IMR-90 (cell line): ENCODE measurements at regions not wholly inside any gene's neighbourhood (a gene's known extent, or its start where the extent isn't known, plus 50 kb on each side); places are given as distances from the start of the nearest gene placed in this dataset.

ENCODE experiments used
- ATAC-seq: fragments of 200-7000 bp; cut with Tn5 transposase; 2 replicates; pipeline ENCODE4 v1.9.1; 2020; ENCODE audit warnings: low read depth, mild to moderate bottlenecking, moderate library complexity
- BruUV-seq: library from RNA; stranded (reverse); fragments of 400-500 nt; replicated peaks from 2 replicates; lab custom pipeline; 2021; lab: Mats Ljungman, UMichigan
- CTCF ChIA-PET: fragments of 300-600 bp; formaldehyde crosslinking; extraction: SDS; loops from one replicate; lab custom pipeline; 2021; ENCODE audit warnings: antibody characterized with exemption; lab: Yijun Ruan, JAX
- POLR2A ChIA-PET: fragments of 300-600 bp; sonication (Branson Sonifier 250); formaldehyde crosslinking; loops from one replicate; lab custom pipeline; 2022; ENCODE audit warnings: antibody characterized with exemption; ENCODE audit not compliant: unreplicated experiment; lab: Charles Lee
- DNase-seq: peaks from one replicate; pipeline ENCODE4 v3.0.0; 2013
- H2AFZ ChIP-seq: replicated peaks from 2 replicates; pipeline ENCODE3; 2013; ENCODE audit warnings: low read length, mild to moderate bottlenecking; ENCODE audit not compliant: poor library complexity
- H2AK5ac ChIP-seq: 2 replicates; pipeline ENCODE4 v1.6.1; 2013; ENCODE audit warnings: low read depth, low read length, inconsistent platforms
- H2AK9ac ChIP-seq: replicated peaks from 2 replicates; pipeline ENCODE3; 2013; ENCODE audit warnings: mild to moderate bottlenecking, low read depth, low read length, moderate library complexity; ENCODE audit not compliant: poor library complexity
- H2BK120ac ChIP-seq: 2 replicates; pipeline ENCODE4 v1.6.1; 2013; ENCODE audit warnings: low read depth, low read length, inconsistent platforms
- H2BK15ac ChIP-seq: 3 replicates; pipeline ENCODE4 v1.6.1; 2013; ENCODE audit warnings: low read depth, low read length, inconsistent platforms
- H2BK20ac ChIP-seq: 2 replicates; pipeline ENCODE4 v1.6.1; 2013; ENCODE audit warnings: low read depth, mild to moderate bottlenecking, inconsistent platforms, low read length, moderate library complexity
- H2BK5ac ChIP-seq: 2 replicates; pipeline ENCODE4 v1.6.1; 2013; ENCODE audit warnings: mild to moderate bottlenecking, low read depth, low read length, inconsistent platforms; ENCODE audit not compliant: poor library complexity, severe bottlenecking
- H3K14ac ChIP-seq: replicated peaks from 2 replicates; pipeline ENCODE4 v1.6.1; 2013; ENCODE audit warnings: low read depth, low read length, inconsistent platforms
- H3K18ac ChIP-seq: 2 replicates; pipeline ENCODE4 v1.6.1; 2013; ENCODE audit warnings: low read depth, low read length, control low read depth
- H3K23ac ChIP-seq: 2 replicates; pipeline ENCODE4 v1.6.1; 2013; ENCODE audit warnings: low read depth, low read length, inconsistent platforms
- H3K27ac ChIP-seq: 2 replicates; pipeline ENCODE4 v1.5.1; 2013; ENCODE audit warnings: mild to moderate bottlenecking, control low read depth, low read length; ENCODE audit not compliant: insufficient read depth
- H3K27me3 ChIP-seq: 2 replicates; pipeline ENCODE4 v1.6.1; 2013; ENCODE audit warnings: low read length; ENCODE audit not compliant: control insufficient read depth, insufficient read depth
- H3K36me3 ChIP-seq: 2 replicates; pipeline ENCODE4 v1.6.1; 2013; ENCODE audit warnings: low read length, mixed read lengths; ENCODE audit not compliant: control insufficient read depth, insufficient read depth
- H3K4ac ChIP-seq: 2 replicates; pipeline ENCODE4 v1.6.1; 2013; ENCODE audit warnings: low read depth, low read length, inconsistent platforms
- H3K4me1 ChIP-seq: 2 replicates; pipeline ENCODE4 v1.6.1; 2013; ENCODE audit warnings: low read length, mixed read lengths; ENCODE audit not compliant: control insufficient read depth, insufficient read depth
- H3K4me2 ChIP-seq: 2 replicates; pipeline ENCODE4 v1.6.1; 2013; ENCODE audit warnings: low read depth, mild to moderate bottlenecking, control low read depth, low read length, moderate library complexity
- H3K4me3 ChIP-seq: 2 replicates; pipeline ENCODE4 v1.5.1; 2013; ENCODE audit warnings: low read depth, mild to moderate bottlenecking, control low read depth, low read length, moderate library complexity; ENCODE audit not compliant: insufficient read depth
- H3K56ac ChIP-seq: 2 replicates; pipeline ENCODE4 v1.6.1; 2013; ENCODE audit warnings: low read length, inconsistent platforms; ENCODE audit not compliant: insufficient read depth; ENCODE audit errors: extremely low read depth
- H3K79me1 ChIP-seq, 2 experiments: 2 replicates each; pipeline ENCODE4 v1.6.1; 2013; ENCODE audit warnings: low read length in 2 of 2, inconsistent platforms in 1 of 2, low read depth in 1 of 2
- H3K9ac ChIP-seq: 2 replicates; pipeline ENCODE4 v1.6.1; 2013; ENCODE audit warnings: low read depth, low read length, control low read depth
- H3K9me1 ChIP-seq: 2 replicates; pipeline ENCODE4 v1.6.1; 2013; ENCODE audit warnings: low read length, inconsistent platforms; ENCODE audit not compliant: insufficient read depth
- H3K9me3 ChIP-seq: 2 replicates; pipeline ENCODE4 v1.6.1; 2013; ENCODE audit warnings: low read length; ENCODE audit not compliant: control insufficient read depth, insufficient read depth
- H4K20me1 ChIP-seq: 2 replicates; pipeline ENCODE4 v1.6.1; 2013; ENCODE audit warnings: low read length, inconsistent platforms; ENCODE audit not compliant: insufficient read depth
- H4K5ac ChIP-seq: 2 replicates; pipeline ENCODE4 v1.6.1; 2013; ENCODE audit warnings: mild to moderate bottlenecking, low read depth, low read length, control low read depth
- H4K8ac ChIP-seq, 2 experiments: 2 replicates each; pipeline ENCODE4 v1.6.1; 2013; ENCODE audit warnings: low read depth in 2 of 2, low read length in 2 of 2, control low read depth in 1 of 2, inconsistent platforms in 1 of 2
- H4K91ac ChIP-seq: 2 replicates; pipeline ENCODE4 v1.6.1; 2013; ENCODE audit warnings: low read depth, low read length, inconsistent platforms; ENCODE audit not compliant: insufficient read depth
- CEBPB ChIP-seq: IDR thresholded peaks from 2 replicates; pipeline ENCODE4 v1.6.1; 2012; ENCODE audit warnings: low read depth, low read length, improper control_type of control experiment
- FOS ChIP-seq: fragments of 150-350 bp; IDR thresholded peaks from 2 replicates; pipeline ENCODE4 v1.6.1; 2016; ENCODE audit warnings: low read depth, low read length
- MAFK ChIP-seq: IDR thresholded peaks from 2 replicates; pipeline ENCODE4 v1.6.1; 2012; ENCODE audit warnings: low read depth, low read length, improper control_type of control experiment
- MXI1 ChIP-seq: IDR thresholded peaks from 2 replicates; pipeline ENCODE4 v1.6.1; 2012; ENCODE audit warnings: low read depth, mild to moderate bottlenecking, low read length, moderate library complexity, borderline replicate concordance
- NFE2L2 ChIP-seq: fragments of 150-350 bp; IDR thresholded peaks from 2 replicates; pipeline ENCODE4 v1.6.1; 2016; ENCODE audit warnings: low read depth, mild to moderate bottlenecking, low read length
- POLR2A ChIP-seq: IDR thresholded peaks from 2 replicates; pipeline ENCODE4 v1.6.1; 2012; ENCODE audit warnings: mild to moderate bottlenecking, low read depth, low read length
- dilution Hi-C: fragments of 300-500 bp; cut with HindIII; formaldehyde crosslinking; loops from one replicate; pipeline ENCODE4 v1.14.3; 2018; ENCODE audit warnings: low sequenced_read_pairs; ENCODE audit not compliant: unreplicated experiment
- in situ Hi-C: fragments of 300-500 bp; cut with MboI; formaldehyde crosslinking; loops from 3 replicates; pipeline ENCODE4 v1.14.3; 2019; ENCODE audit warnings: low sequenced_read_pairs, inconsistent platforms, mixed read lengths
- intact Hi-C: fragments of 100-400 bp; cut with micrococcal nuclease; formaldehyde crosslinking; loops from 2 replicates; pipeline ENCODE4 v1.10.0; 2022
- TF ChIP-seq, protein P1 (sequence below): fragments of 150-350 bp; IDR thresholded peaks from 2 replicates; pipeline ENCODE4 v1.6.1; 2017; ENCODE audit warnings: mild to moderate bottlenecking, antibody characterized with exemption, low read length, low read depth

DNA sequence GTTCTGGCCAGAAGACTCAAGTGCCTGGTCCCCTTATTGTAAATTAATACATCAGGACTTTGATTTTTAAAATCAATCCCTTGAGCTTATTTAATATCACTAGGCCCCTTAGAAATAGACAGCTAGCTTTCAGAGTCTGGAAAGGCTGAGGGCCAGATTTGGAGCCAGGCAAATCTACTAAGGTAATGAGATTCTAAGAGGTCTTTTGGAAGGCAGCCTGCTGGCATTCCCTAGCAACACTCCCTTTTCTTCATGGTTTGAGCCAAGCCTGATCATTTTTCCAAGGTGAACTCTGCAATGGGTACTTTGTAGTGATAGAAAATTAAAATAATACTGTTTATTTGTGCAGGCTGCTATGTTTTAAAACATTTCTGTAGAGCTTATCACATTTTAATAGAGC is 378.5 kb downstream of the FAT4 start:
- Histone ChIP-seq H2AK5ac (no peak overlapping the region), H2AFZ (no peak overlapping the region), H3K4me2 (no peak overlapping the region), H3K14ac (no peak overlapping the region), H2BK5ac (no peak overlapping the region), H4K91ac (no peak overlapping the region), H3K18ac (no peak overlapping the region), H3K79me1 (no peaks in the 10 kb centered on the region), H3K56ac (no peak overlapping the region), H3K4me1 (no peaks in the 10 kb centered on the region), H4K20me1 (no peaks in the 10 kb centered on the region), H2BK15ac (no peak overlapping the region), H3K27ac (no peak overlapping the region), H3K9ac (no peak overlapping the region), H3K36me3 (no peaks in the 10 kb centered on the region), H4K8ac (no peak overlapping the region), H2BK20ac (no peak overlapping the region), H2BK120ac (no peak overlapping the region), H3K23ac (no peak overlapping the region), H3K27me3 (no peaks in the 10 kb centered on the region), H3K4ac (no peak overlapping the region), H2AK9ac (no peak overlapping the region), H4K5ac (no peak overlapping the region), H3K9me3 (no peaks in the 10 kb centered on the region), H3K9me1 (no peaks in the 10 kb centered on the region), H3K4me3 (no peak overlapping the region)
- no peak for DNase-seq
- BruUV-seq, result no TSS peak
- dilution Hi-C loops (no loop called here), intact Hi-C loops (no loop called here), in situ Hi-C loops (no loop called here)
- CTCF ChIA-PET, result no interaction called here
- no peak for TF ChIP-seq FOS
- TF ChIP-seq, protein P1, sequence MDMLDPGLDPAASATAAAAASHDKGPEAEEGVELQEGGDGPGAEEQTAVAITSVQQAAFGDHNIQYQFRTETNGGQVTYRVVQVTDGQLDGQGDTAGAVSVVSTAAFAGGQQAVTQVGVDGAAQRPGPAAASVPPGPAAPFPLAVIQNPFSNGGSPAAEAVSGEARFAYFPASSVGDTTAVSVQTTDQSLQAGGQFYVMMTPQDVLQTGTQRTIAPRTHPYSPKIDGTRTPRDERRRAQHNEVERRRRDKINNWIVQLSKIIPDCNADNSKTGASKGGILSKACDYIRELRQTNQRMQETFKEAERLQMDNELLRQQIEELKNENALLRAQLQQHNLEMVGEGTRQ, result no peak
- TF ChIP-seq MXI1, result no peak
- TF ChIP-seq MAFK, result no peak
- TF ChIP-seq POLR2A, result no peak
- TF ChIP-seq NFE2L2, result no peak
- TF ChIP-seq CEBPB, result no peak
- ATAC-seq, result no peak
- POLR2A ChIA-PET, result no interaction called here
